ENCODE measurements at regions not wholly inside any gene's neighbourhood (a gene's known extent, or its start where the extent isn't known, plus 50 kb on each side); places are given as distances from the start of the nearest gene placed in this dataset.

GRCh38 chr3:44173263-44173662, 68.4 kb upstream of the TOPAZ1 start:
- no peak for DNase-seq
- Histone ChIP-seq H3K4me1 (ENCODE audit: control insufficient read depth, insufficient read depth, low read length, poor library complexity, severe bottlenecking) (no peaks in the 10 kb centered on the region), H3K27ac (ENCODE audit: insufficient read depth, low read length, poor library complexity, severe bottlenecking) (no peak overlapping the region), H3K27me3 (replicated peaks; ENCODE audit: control insufficient read depth, insufficient read depth, low read length, poor library complexity, severe bottlenecking) (no peaks in the 10 kb centered on the region), H3K4me3 (ENCODE audit: insufficient read depth, low read depth, low read length, poor library complexity, severe bottlenecking) (no peak overlapping the region), H3K9me3 (ENCODE audit: control insufficient read depth, low read length) (no peaks in the 10 kb centered on the region), H3K36me3 (ENCODE audit: control insufficient read depth, insufficient read depth, low read length) (no peaks in the 10 kb centered on the region)

- no peaks in the 10 kb centered on the region for H3K27me3 ChIP-seq (replicated peaks; ENCODE audit: control insufficient read depth, insufficient read depth, low read length, poor library complexity, severe bottlenecking)
- DNase-seq: no peak
- H3K4me3 ChIP-seq (ENCODE audit: insufficient read depth, low read depth, low read length, poor library complexity, severe bottlenecking): no peak overlapping the region
- H3K27ac ChIP-seq (ENCODE audit: insufficient read depth, low read length, poor library complexity, severe bottlenecking): no peak overlapping the region
- no peaks in the 10 kb centered on the region for H3K4me1 ChIP-seq (ENCODE audit: control insufficient read depth, insufficient read depth, low read length, poor library complexity, severe bottlenecking)
- H3K36me3 ChIP-seq (ENCODE audit: control insufficient read depth, insufficient read depth, low read length): no peaks in the 10 kb centered on the region
- no peaks in the 10 kb centered on the region for H3K9me3 ChIP-seq (ENCODE audit: control insufficient read depth, low read length)
Measured at GRCh38 chr3:44175070-44175469, 66.6 kb upstream of the TOPAZ1 start.

DNA sequence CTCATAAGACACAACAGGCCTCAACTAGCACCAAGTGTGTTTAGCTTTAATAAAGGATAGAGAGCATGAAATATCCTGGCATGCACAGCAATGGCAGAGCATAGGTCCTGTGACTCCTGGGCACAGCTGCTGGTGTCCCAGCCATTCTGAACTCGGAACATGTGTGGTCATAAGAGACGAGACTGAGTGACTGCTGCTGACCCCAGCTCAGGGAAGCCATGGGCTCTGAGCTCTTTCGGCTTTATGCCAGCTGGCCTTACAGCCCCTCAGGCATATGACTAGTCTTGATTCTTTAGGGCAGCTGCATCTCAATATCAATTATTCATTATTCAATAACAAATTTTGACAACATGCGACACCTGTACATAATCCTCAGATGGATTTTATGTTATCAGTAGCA, 62.4 kb upstream of the TOPAZ1 start:
- H3K27ac ChIP-seq (ENCODE audit: insufficient read depth, low read length, poor library complexity, severe bottlenecking): no peak overlapping the region
- H3K27me3 ChIP-seq (replicated peaks; ENCODE audit: control insufficient read depth, insufficient read depth, low read length, poor library complexity, severe bottlenecking): no peaks in the 10 kb centered on the region
- H3K9me3 ChIP-seq (ENCODE audit: control insufficient read depth, low read length): no peaks in the 10 kb centered on the region
- H3K36me3 ChIP-seq (ENCODE audit: control insufficient read depth, insufficient read depth, low read length): no peaks in the 10 kb centered on the region
- H3K4me3 ChIP-seq (ENCODE audit: insufficient read depth, low read depth, low read length, poor library complexity, severe bottlenecking): no peak overlapping the region
- no peak for DNase-seq
- H3K4me1 ChIP-seq (ENCODE audit: control insufficient read depth, insufficient read depth, low read length, poor library complexity, severe bottlenecking): no peaks in the 10 kb centered on the region

DNA sequence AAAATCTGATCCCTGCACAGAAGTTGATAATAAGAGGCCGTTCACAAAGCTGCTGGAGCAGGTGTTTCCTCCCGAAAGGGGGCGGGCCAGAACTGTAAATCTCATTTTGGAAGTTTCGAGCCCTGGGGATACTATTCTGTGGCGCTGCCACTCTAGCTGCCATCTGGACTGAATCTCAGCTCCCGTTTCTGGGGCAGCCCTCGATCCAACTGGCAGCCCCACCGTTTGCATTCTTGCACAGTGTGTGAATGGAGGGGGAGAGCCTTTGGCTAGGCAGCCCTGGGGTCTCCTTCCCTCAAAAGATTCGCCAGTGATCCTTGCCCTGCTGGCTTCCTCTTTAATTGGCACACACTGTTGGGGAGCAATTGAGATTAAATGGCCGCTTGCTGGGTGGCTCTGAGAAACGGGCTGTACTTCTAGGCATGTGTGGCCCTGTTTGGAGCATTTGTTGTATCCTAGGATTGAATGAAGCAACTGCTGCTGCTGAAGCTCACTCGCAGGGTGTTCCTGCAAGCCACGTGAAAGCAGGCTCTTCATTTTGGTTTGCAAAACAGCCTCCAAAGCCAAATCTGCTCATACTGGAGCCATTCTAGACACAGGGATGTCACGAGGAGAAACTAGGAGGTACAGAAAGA, 57.2 kb upstream of the TOPAZ1 start:
- Histone ChIP-seq H3K27me3 (replicated peaks; ENCODE audit: control insufficient read depth, insufficient read depth, low read length, poor library complexity, severe bottlenecking) (no peaks in the 10 kb centered on the region), H3K9me3 (ENCODE audit: control insufficient read depth, low read length) (no peaks in the 10 kb centered on the region), H3K27ac (ENCODE audit: insufficient read depth, low read length, poor library complexity, severe bottlenecking) (no peak overlapping the region), H3K36me3 (ENCODE audit: control insufficient read depth, insufficient read depth, low read length) (no peaks in the 10 kb centered on the region), H3K4me3 (ENCODE audit: insufficient read depth, low read depth, low read length, poor library complexity, severe bottlenecking) (no peak overlapping the region), H3K4me1 (ENCODE audit: control insufficient read depth, insufficient read depth, low read length, poor library complexity, severe bottlenecking) (no peaks in the 10 kb centered on the region)
- no peak for DNase-seq

DNA sequence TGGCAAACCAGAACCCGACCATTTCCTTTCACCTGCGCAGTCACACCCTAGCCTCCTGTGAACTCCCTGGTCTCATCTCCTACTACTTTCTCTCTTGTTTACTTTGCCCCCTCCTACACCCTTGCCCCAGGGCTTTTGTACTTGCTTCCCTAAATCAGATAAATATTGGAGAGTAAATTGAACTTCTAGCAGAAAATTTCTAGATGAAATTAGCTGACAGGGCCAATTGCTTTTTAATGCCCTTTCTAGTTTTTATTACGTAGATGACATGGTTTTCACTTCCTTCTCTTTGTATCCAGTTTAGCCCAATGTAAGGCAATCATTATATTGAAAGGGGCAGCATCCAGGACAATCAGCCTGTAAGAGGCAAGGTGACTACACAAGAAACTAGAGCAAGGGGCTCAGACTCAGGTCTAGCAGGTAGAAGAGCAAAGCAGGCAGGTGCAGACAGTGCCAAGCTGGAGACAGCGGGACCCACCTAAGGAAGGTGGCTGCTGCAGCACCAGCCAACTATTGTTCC, 56.2 kb upstream of the TOPAZ1 start:
- H3K4me3 ChIP-seq (ENCODE audit: insufficient read depth, low read depth, low read length, poor library complexity, severe bottlenecking): no peak overlapping the region
- H3K27ac ChIP-seq (ENCODE audit: insufficient read depth, low read length, poor library complexity, severe bottlenecking): no peak overlapping the region
- DNase-seq: no peak
- H3K27me3 ChIP-seq (replicated peaks; ENCODE audit: control insufficient read depth, insufficient read depth, low read length, poor library complexity, severe bottlenecking): no peaks in the 10 kb centered on the region
- H3K4me1 ChIP-seq (ENCODE audit: control insufficient read depth, insufficient read depth, low read length, poor library complexity, severe bottlenecking): no peaks in the 10 kb centered on the region
- H3K36me3 ChIP-seq (ENCODE audit: control insufficient read depth, insufficient read depth, low read length): no peaks in the 10 kb centered on the region
- H3K9me3 ChIP-seq (ENCODE audit: control insufficient read depth, low read length): no peaks in the 10 kb centered on the region

DNA sequence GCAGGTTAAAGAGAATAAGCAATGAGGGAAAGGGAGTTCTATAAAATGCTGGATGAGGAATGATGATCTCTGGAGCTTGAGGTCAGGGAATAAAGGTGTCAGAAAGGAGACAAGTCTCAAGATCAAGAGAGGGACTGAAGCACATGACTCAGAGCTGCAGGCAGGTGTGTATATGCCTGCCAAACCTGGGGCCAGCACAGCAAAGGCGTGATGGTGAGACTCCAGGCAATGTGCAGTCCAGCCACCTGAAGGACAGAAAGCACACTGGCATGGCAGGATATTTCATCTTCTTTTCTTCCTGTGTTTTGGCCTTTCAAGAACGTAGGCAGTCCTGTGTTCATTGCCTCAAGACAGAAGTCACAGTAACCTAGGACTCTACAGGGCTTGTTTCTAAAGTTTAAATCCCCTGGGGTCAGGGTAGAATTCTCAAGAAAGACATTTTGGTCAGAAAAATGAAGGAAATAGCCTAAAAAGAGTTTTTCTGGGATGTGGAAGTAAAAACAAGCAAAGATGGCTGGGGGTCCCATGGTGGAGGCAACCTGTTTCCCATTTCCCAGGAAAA, 55.5 kb upstream of the TOPAZ1 start:
- Histone ChIP-seq H3K36me3 (ENCODE audit: control insufficient read depth, insufficient read depth, low read length) (no peaks in the 10 kb centered on the region), H3K4me3 (ENCODE audit: insufficient read depth, low read depth, low read length, poor library complexity, severe bottlenecking) (no peak overlapping the region), H3K9me3 (ENCODE audit: control insufficient read depth, low read length) (no peaks in the 10 kb centered on the region), H3K4me1 (ENCODE audit: control insufficient read depth, insufficient read depth, low read length, poor library complexity, severe bottlenecking) (no peaks in the 10 kb centered on the region), H3K27ac (ENCODE audit: insufficient read depth, low read length, poor library complexity, severe bottlenecking) (no peak overlapping the region), H3K27me3 (replicated peaks; ENCODE audit: control insufficient read depth, insufficient read depth, low read length, poor library complexity, severe bottlenecking) (no peaks in the 10 kb centered on the region)
- DNase-seq: no peak

- Histone ChIP-seq H3K9me3 (ENCODE audit: control insufficient read depth, low read length) (no peaks in the 10 kb centered on the region), H3K4me3 (ENCODE audit: insufficient read depth, low read depth, low read length, poor library complexity, severe bottlenecking) (no peak overlapping the region), H3K4me1 (ENCODE audit: control insufficient read depth, insufficient read depth, low read length, poor library complexity, severe bottlenecking) (no peaks in the 10 kb centered on the region), H3K27me3 (replicated peaks; ENCODE audit: control insufficient read depth, insufficient read depth, low read length, poor library complexity, severe bottlenecking) (no peaks in the 10 kb centered on the region), H3K36me3 (ENCODE audit: control insufficient read depth, insufficient read depth, low read length) (no peaks in the 10 kb centered on the region), H3K27ac (ENCODE audit: insufficient read depth, low read length, poor library complexity, severe bottlenecking) (no peak overlapping the region)
- no peak for DNase-seq
Measured at GRCh38 chr3:44186712-44187111, 55.0 kb upstream of the TOPAZ1 start.
